KOPT-K1 (cell line): ENCODE measurements at regions not wholly inside any gene's neighbourhood (a gene's known extent, or its start where the extent isn't known, plus 50 kb on each side); places are given as distances from the start of the nearest gene placed in this dataset.

Experiments
- H3K27ac ChIP-seq: fragments of 200-600 bp; sonication (generic); 2 replicates; pipeline ENCODE4 v1.5.1; 2016; ENCODE audit warnings: antibody characterized with exemption, mild to moderate bottlenecking, low read depth, low read length; ENCODE audit not compliant: poor library complexity, severe bottlenecking
- H3K36me3 ChIP-seq: fragments of 200-600 bp; sonication (generic); 2 replicates; pipeline ENCODE4 v1.5.1; 2017; ENCODE audit warnings: antibody characterized with exemption, mild to moderate bottlenecking, low read length, moderate library complexity; ENCODE audit not compliant: insufficient read depth
- H3K9me3 ChIP-seq: fragments of 200-600 bp; sonication (generic); 2 replicates; pipeline ENCODE4 v1.5.1; 2017; ENCODE audit warnings: antibody characterized with exemption, low read length, mild to moderate bottlenecking; ENCODE audit not compliant: insufficient read depth, poor library complexity, severe bottlenecking

- Histone ChIP-seq H3K36me3 (no peaks in the 10 kb centered on the region), H3K9me3 (no peaks in the 10 kb centered on the region), H3K27ac (no peak overlapping the region)
These were observed 101.9 kb upstream of the MOCS1 start for GRCh38 chr6:40036186-40036585.

GRCh38 chr6:40028449-40028848, 94.2 kb upstream of the MOCS1 start:
- no peaks in the 10 kb centered on the region for H3K36me3 ChIP-seq
- H3K27ac ChIP-seq = no peak overlapping the region
- H3K9me3 ChIP-seq = no peaks in the 10 kb centered on the region

GRCh38 chr6:40022867-40023266, 88.6 kb upstream of the MOCS1 start:
- H3K9me3 ChIP-seq = peaks cover 15% of the 10 kb centered on the region
- no peak overlapping the region for H3K27ac ChIP-seq

GRCh38 chr6:40020166-40020565, 85.9 kb upstream of the MOCS1 start:
- Histone ChIP-seq H3K27ac (no peak overlapping the region), H3K36me3 (no peaks in the 10 kb centered on the region), H3K9me3 (peaks cover 27% of the 10 kb centered on the region)

More at GRCh38 chr6:40022867-40023266, 88.6 kb upstream of the MOCS1 start:
- no peaks in the 10 kb centered on the region for H3K36me3 ChIP-seq

- Histone ChIP-seq H3K27ac (no peak overlapping the region), H3K36me3 (no peaks in the 10 kb centered on the region), H3K9me3 (peaks cover 27% of the 10 kb centered on the region)
These were observed 81.3 kb upstream of the MOCS1 start for GRCh38 chr6:40015530-40015929.

- peaks cover 9% of the 10 kb centered on the region for H3K9me3 ChIP-seq
- H3K36me3 ChIP-seq = no peaks in the 10 kb centered on the region
- H3K27ac ChIP-seq = no peak overlapping the region
These were observed 77.6 kb upstream of the MOCS1 start for GRCh38 chr6:40011844-40012243.

- H3K27ac ChIP-seq = no peak overlapping the region
- peaks cover 32% of the 10 kb centered on the region for H3K9me3 ChIP-seq
- H3K36me3 ChIP-seq = no peaks in the 10 kb centered on the region
These were observed 66.8 kb upstream of the MOCS1 start for GRCh38 chr6:40000964-40001515.

GRCh38 chr6:39999006-39999867, 65.0 kb upstream of the MOCS1 start:
- peaks cover 33% of the 10 kb centered on the region for H3K9me3 ChIP-seq
- no peak overlapping the region for H3K27ac ChIP-seq
- H3K36me3 ChIP-seq = no peaks in the 10 kb centered on the region

GRCh38 chr6:39998126-39998525, 63.9 kb upstream of the MOCS1 start:
- Histone ChIP-seq H3K9me3 (peaks cover 43% of the 10 kb centered on the region), H3K27ac (no peak overlapping the region), H3K36me3 (no peaks in the 10 kb centered on the region)

- Histone ChIP-seq H3K36me3 (no peaks in the 10 kb centered on the region), H3K9me3 (peaks cover 53% of the 10 kb centered on the region), H3K27ac (no peak overlapping the region)
These were observed 62.9 kb upstream of the MOCS1 start for GRCh38 chr6:39997101-39997635.

- no peak overlapping the region for H3K27ac ChIP-seq
- no peaks in the 10 kb centered on the region for H3K36me3 ChIP-seq
- peaks cover 53% of the 10 kb centered on the region for H3K9me3 ChIP-seq
These were observed 61.4 kb upstream of the MOCS1 start for GRCh38 chr6:39995633-39996032.

- Histone ChIP-seq H3K36me3 (no peaks in the 10 kb centered on the region), H3K27ac (no peak overlapping the region), H3K9me3 (peaks cover 33% of the 10 kb centered on the region)
These were observed 58.8 kb upstream of the MOCS1 start for GRCh38 chr6:39992861-39993622.
